GM19395 (cell line): ENCODE measurements at regions not wholly inside any gene's neighbourhood (a gene's known extent, or its start where the extent isn't known, plus 50 kb on each side); places are given as distances from the start of the nearest gene placed in this dataset.
"Not testable (repeated sequence)": the region's sequence is repeated elsewhere in the genome, so short reads cannot be mapped to it uniquely, and the experiment has no call there.

ENCODE experiments used
- ATAC-seq: cut with Tn5 transposase; IDR thresholded peaks from one replicate; pipeline ENCODE4 v1.9.1; 2021; ENCODE audit warnings: mild to moderate bottlenecking, moderate library complexity; ENCODE audit not compliant: unreplicated experiment

DNA sequence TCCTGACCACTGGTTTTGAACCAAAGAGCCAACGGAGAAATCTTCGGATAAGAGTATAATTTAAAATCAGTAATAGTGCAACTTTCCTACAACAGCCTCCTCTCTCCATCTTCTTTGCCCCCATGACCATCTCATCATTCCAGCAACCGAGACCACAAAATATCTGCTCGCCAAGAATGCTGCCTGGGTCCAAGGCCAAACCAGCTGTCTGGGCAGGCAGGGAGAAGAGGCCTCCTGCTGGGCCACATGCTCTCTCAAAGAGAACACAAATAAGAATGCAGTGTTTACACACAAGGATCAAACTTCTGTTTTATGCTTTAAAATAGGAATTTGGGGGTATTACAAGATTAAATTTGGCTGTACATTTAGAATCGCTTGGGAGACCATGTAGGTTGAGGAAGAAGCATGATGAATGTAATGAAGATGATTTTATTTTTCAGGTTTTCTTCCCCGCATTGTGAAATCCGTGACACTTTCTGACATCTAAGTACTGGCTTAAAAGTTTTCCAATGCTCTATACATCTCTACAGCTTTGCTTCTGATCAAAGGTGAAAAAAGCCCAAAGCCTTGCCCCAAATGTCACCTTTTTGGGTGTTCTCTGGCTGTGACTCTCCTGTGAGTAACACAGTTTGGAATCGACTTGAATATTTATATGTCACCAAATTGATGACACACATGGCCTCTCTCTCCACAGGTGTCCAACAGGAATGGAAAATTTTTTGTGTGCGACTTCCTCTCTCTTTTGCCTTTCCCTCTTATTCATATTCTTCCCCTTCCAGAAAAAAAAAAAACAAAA lies 79.4 kb upstream of the PROKR2 start:
- no peak for ATAC-seq

DNA sequence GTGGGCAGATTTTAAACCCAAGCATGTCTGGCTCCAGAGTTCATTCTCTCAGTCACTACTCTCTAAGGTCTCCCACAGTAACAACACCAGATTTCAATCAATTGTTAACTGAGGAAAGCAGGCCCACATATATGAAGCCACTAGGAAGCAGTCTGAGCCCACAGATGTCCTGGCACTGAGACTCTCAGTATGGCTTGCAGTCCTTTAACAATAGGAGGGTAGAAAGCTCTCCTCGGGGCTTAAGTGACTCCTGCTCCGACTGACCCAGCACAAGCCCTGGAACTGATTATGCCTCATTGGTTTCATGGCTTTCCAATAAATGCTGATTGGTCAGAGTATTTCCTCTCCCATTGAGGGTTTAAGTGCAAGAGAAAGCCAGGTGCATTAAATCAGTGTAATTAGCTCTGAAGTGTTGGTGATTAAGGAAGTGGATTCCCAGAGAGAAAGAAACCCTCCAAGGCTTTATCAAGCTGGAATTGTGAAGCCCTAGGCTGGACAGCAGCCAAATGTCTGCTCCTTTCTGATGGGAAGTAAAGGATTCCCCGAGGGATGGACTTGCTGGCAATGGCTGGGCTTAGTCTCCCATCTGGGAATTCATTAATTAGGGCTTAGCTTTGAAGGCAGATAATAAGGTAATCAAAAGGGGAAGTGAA lies 76.6 kb upstream of the PROKR2 start:
- ATAC-seq = no peak

DNA sequence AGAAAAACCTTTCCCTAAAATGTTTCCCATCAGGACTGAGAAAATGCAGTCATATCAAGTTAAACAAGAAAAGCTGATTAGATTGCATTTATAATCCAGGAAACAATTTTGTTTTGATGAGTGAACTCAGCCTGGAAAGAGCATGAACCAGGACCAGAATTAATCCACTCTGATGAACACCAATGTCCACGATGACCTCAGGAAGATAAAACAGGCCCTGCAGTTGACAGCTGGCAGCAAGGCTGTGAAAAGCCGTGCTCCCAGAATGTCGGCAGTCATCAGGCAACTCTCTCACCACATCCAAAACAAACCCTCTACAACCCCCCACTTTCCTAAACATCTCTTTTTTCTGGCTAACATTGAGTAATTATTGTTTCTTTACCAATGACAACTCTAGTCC lies 74.0 kb upstream of the PROKR2 start:
- ATAC-seq = no peak

DNA sequence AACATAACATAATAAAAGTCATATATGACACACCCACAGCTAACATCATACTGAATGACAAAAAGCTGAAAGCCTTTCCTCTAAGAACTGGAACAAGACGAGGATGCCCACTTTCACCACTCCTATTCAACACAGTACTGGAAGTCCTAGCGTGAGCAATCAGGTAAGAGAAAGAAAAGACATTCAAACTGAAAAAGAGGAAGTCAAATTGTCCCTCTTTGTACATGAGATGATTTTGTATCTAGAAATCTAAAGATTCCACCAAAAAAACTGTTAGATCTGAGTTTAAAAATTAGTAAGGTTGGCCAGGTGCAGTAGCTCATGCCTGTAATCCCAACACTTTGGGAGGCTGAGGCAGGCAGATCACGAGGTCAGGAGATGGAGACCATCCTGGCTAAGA lies 70.1 kb upstream of the PROKR2 start:
- ATAC-seq = not testable (repeated sequence)

DNA sequence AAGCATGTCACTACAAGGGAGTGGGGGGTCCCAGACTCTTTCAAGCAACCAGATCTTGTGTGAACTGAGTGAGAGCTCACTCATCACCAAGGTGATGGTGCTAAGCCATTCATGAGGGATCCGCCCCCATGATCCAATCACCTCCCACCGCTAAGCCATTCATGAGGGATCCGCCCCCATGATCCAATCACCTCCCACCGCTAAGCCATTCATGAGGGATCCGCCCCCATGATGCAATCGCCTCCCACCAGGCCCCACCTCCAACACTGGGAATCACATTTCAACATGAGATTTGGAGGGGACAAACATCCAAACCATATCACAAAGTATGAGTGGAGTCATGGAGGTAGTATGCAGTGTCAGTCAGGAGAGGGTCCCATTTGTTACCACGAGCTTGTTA lies 64.8 kb upstream of the PROKR2 start:
- ATAC-seq = not testable (repeated sequence)

DNA sequence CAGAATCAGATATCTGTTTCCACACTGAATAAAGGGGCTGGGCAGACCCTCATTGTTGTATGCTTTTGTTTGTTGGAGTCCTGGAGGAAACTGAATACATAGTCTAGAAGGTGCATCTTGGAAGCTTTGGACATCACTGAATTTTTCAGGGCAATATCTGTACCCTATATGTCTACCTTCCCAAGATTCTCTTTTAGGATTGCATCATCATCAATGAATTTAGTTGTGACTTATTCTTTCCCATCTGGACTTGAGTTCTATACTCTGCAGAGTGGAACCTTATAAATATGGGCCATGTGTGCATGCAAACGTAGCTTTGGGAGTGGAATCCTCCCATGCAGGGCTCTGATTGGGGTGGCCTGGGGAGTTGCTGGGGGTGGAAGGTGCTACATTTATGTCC lies 60.7 kb upstream of the PROKR2 start:
- ATAC-seq = no peak

DNA sequence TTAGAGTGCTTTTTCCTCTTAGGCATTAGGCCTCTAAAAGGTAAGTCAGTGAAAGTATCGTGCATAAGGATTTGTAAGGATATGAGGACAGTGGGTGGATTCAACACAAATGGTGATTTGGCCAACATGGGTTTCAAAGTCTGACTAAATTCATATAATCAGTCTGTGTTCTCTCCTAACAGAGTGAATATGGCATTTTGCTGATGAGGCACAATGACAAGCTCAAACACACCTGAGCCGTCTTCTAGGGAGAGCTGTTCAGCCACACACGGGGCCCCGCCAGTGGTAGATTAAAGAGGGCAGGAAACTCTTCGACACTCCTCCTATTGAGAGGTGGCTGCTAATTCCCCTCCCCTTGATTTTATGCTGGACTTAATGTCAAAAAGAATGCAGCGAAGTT lies 59.5 kb upstream of the PROKR2 start:
- ATAC-seq = no peak

DNA sequence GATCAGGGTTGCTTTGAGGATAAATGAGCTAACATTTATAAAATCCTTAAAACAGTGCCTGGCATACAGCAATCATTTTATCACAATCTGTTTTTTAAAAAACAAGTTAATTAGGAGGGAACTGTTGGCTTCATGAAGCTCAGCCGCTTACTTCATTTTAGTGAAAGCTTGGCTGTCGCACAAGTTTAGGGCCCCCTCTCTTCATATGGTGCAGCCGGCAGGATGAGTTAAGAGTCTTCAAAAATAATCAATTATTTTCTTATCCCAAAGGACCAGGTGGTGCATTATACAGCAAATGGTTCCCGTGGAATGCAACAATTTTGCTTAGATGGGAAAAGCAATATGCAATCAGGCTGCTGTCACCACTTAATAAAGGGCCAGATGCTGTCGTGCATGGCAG lies 57.4 kb upstream of the PROKR2 start:
- no peak for ATAC-seq

DNA sequence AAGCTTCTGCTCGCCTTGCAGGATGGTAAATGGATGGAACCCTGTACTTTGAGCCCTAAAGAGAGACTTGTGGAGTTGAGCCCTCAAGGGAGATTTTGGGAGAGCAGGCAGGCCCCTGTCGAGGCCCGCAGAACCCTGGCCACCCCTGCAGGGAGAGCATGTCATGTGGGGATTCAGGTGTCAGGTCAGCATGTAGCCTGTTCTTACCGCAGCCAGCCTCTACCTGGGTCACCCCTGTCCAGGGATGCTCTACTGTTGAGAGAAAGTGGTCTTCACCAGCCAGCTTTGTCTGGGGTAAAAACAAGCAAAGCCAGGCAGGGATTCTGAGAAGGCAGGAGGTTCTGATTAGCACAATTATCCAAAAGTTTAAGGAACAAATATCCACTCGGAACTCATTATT lies 55.6 kb upstream of the PROKR2 start:
- ATAC-seq = no peak

DNA sequence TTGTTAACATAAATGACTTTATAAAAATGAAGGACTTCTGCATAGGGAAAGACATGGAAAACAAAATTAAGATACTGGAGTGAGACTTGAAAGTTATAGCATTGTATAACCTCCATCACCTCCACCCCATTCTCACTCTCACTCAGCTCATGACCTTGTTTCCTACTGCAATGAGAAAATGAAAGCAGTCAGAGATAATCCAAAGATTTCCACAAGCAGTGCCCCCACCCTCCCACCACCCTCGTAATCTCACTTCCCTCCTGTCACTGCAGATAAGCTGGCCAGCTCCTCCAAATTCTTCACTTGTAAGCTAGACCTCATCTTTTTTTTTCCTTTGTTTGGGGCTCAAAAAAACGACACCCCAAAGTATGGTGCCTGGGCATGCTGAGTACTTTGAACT lies 52.9 kb upstream of the PROKR2 start:
- no peak for ATAC-seq
